ENCODE measurements at regions not wholly inside any gene's neighbourhood (a gene's known extent, or its start where the extent isn't known, plus 50 kb on each side); places are given as distances from the start of the nearest gene placed in this dataset.

DNA sequence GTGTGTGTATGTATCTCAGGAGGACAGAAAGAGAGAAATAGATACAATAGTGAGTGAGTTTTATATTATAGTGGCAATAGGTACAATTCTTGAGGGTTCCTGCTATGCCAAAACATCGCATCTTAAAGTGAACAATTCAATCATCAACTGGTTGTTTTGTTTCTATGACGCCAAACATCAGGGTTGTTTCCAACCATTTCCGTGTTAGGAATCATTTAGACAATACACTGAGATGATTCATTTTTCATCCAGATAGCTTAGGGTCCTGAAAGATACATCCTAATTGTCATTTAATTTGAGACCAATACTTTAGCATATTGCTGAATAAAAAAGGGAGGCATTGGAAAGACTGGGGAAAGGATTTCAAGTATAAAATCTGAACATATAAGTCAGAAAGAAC, 472.2 kb downstream of the MCTP2 start:
- DNase-seq: no peak
- no peaks in the 10 kb centered on the region for H3K4me1 ChIP-seq (ENCODE audit: insufficient read depth, low read length)
- Mint-ChIP-seq H3K4me1 (no peaks in the 10 kb centered on the region), H3K27ac (no peak overlapping the region), H3K4me3 (no peak overlapping the region), H3K9me3 (peaks cover 0 to 10% (median 3%) of the 10 kb centered on the region in 8 donors), H3K27me3 (peaks cover 3 to 5% of the 10 kb centered on the region in 2 donors), H3K36me3 (no peaks in the 10 kb centered on the region)
- no peaks in the 10 kb centered on the region for H3K27me3 ChIP-seq (ENCODE audit: insufficient read depth, low read length)
- no peaks in the 10 kb centered on the region for H3K9me3 ChIP-seq (ENCODE audit: control insufficient read depth in 1 of 2, low read length in 2 of 2)
- H3K27ac ChIP-seq (ENCODE audit: low read depth, low read length): no peak overlapping the region
- H3K36me3 ChIP-seq (ENCODE audit: insufficient read depth, low read length): no peaks in the 10 kb centered on the region
- CTCF ChIA-PET (ENCODE audit: partially characterized antibody): no interaction called here
- intact Hi-C loops (cut with micrococcal nuclease): no loop called here
- H3K4me3 ChIP-seq (ENCODE audit: low read length in 2 of 2): no peak overlapping the region
- POLR2A ChIA-PET (ENCODE audit: partially characterized antibody): no interaction called here

- Histone ChIP-seq H3K36me3 (ENCODE audit: insufficient read depth, low read length) (no peaks in the 10 kb centered on the region), H3K4me3 (ENCODE audit: low read length in 2 of 2) (no peak overlapping the region), H3K9me3 (ENCODE audit: control insufficient read depth in 1 of 2, low read length in 2 of 2) (no peaks in the 10 kb centered on the region), H3K4me1 (ENCODE audit: insufficient read depth, low read length) (no peaks in the 10 kb centered on the region), H3K27ac (ENCODE audit: low read depth, low read length) (no peak overlapping the region), H3K27me3 (ENCODE audit: insufficient read depth, low read length) (no peaks in the 10 kb centered on the region)
- CTCF ChIA-PET (ENCODE audit: partially characterized antibody): no interaction called here
- Mint-ChIP-seq H3K4me3 (no peak overlapping the region), H3K9me3 (peaks cover 0 to 10% (median 3%) of the 10 kb centered on the region in 8 donors), H3K36me3 (no peaks in the 10 kb centered on the region), H3K4me1 (no peaks in the 10 kb centered on the region), H3K27me3 (peaks cover 3 to 5% of the 10 kb centered on the region in 2 donors), H3K27ac (no peak overlapping the region)
- POLR2A ChIA-PET (ENCODE audit: partially characterized antibody): no interaction called here
- intact Hi-C loops (cut with micrococcal nuclease): no loop called here
- no peak for DNase-seq
Observed at GRCh38 chr15:94704421-94704820, 473.1 kb downstream of the MCTP2 start.

GRCh38 chr15:94704946-94705345, 473.6 kb downstream of the MCTP2 start:
- H3K4me1 ChIP-seq (ENCODE audit: insufficient read depth, low read length): no peaks in the 10 kb centered on the region
- POLR2A ChIA-PET (ENCODE audit: partially characterized antibody): no interaction called here
- CTCF ChIA-PET (ENCODE audit: partially characterized antibody): no interaction called here
- H3K4me1 Mint-ChIP-seq: no peaks in the 10 kb centered on the region
- intact Hi-C loops (cut with micrococcal nuclease): no loop called here
- H3K36me3 ChIP-seq (ENCODE audit: insufficient read depth, low read length): no peaks in the 10 kb centered on the region
- H3K27me3 Mint-ChIP-seq: peaks cover 3 to 5% of the 10 kb centered on the region in 2 donors
- H3K27ac ChIP-seq (ENCODE audit: low read depth, low read length): no peak overlapping the region
- no peaks in the 10 kb centered on the region for H3K27me3 ChIP-seq (ENCODE audit: insufficient read depth, low read length)
- peaks cover 0 to 10% (median 3%) of the 10 kb centered on the region in 8 donors for H3K9me3 Mint-ChIP-seq
- H3K36me3 Mint-ChIP-seq: no peaks in the 10 kb centered on the region
- DNase-seq: no peak
- H3K27ac Mint-ChIP-seq: no peak overlapping the region
- no peak overlapping the region for H3K4me3 Mint-ChIP-seq
- no peaks in the 10 kb centered on the region for H3K9me3 ChIP-seq (ENCODE audit: control insufficient read depth in 1 of 2, low read length in 2 of 2)
- H3K4me3 ChIP-seq (ENCODE audit: low read length in 2 of 2): no peak overlapping the region

GRCh38 chr15:94709319-94709718, 478.0 kb downstream of the MCTP2 start:
- Histone ChIP-seq H3K4me3 (ENCODE audit: low read length in 2 of 2) (no peak overlapping the region), H3K36me3 (ENCODE audit: insufficient read depth, low read length) (no peaks in the 10 kb centered on the region), H3K9me3 (ENCODE audit: control insufficient read depth in 1 of 2, low read length in 2 of 2) (no peaks in the 10 kb centered on the region), H3K27me3 (ENCODE audit: insufficient read depth, low read length) (no peaks in the 10 kb centered on the region), H3K27ac (ENCODE audit: low read depth, low read length) (no peak overlapping the region), H3K4me1 (ENCODE audit: insufficient read depth, low read length) (no peaks in the 10 kb centered on the region)
- Mint-ChIP-seq H3K9me3 (peaks cover 0 to 9% (median 2%) of the 10 kb centered on the region in 8 donors), H3K36me3 (no peaks in the 10 kb centered on the region), H3K4me3 (no peak overlapping the region), H3K27ac (no peak overlapping the region), H3K4me1 (no peaks in the 10 kb centered on the region), H3K27me3 (peaks cover 0 to 2% of the 10 kb centered on the region in 2 donors)
- CTCF ChIA-PET (ENCODE audit: partially characterized antibody): no interaction called here
- DNase-seq: no peak
- intact Hi-C loops (cut with micrococcal nuclease): no loop called here
- POLR2A ChIA-PET (ENCODE audit: partially characterized antibody): no interaction called here

DNA sequence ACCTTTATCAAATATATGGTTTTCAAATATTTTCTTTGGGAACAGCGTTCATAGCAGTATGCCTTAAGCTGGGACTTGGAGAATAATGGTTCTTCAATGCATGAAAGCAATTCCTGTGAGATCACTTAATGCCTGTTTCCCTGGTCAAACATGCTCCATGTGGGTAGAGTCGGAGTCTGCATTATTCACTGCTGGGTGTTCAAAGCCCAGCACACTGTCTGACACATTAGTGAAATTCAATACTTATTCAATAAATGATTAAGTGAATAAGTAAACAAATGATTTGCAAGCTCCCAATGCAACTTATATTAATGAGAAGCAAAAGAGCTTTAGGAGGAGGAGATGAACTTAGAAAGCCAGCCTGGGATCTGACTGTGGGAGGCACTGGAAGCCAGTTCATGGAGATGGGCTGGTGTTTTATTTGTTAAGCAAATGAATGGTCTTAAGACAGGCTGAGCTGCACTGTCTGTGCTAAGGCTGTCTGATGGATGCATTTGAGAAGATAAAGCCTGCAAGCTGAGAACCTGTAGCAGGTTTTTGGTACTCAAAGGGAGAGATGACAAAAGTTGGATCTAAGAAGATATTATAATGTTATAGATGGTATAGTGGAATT, 490.8 kb downstream of the MCTP2 start:
- H3K27me3 ChIP-seq (ENCODE audit: insufficient read depth, low read length): no peaks in the 10 kb centered on the region
- H3K4me3 ChIP-seq (ENCODE audit: low read length in 2 of 2): no peak overlapping the region
- H3K4me3 Mint-ChIP-seq: no peak overlapping the region
- no peaks in the 10 kb centered on the region for H3K36me3 Mint-ChIP-seq
- CTCF ChIA-PET (ENCODE audit: partially characterized antibody): no interaction called here
- no peak for DNase-seq
- POLR2A ChIA-PET (ENCODE audit: partially characterized antibody): no interaction called here
- no peaks in the 10 kb centered on the region for H3K4me1 ChIP-seq (ENCODE audit: insufficient read depth, low read length)
- H3K27me3 Mint-ChIP-seq: peaks cover 0 to 5% of the 10 kb centered on the region in 2 donors
- no peaks in the 10 kb centered on the region for H3K4me1 Mint-ChIP-seq
- H3K27ac Mint-ChIP-seq: no peak overlapping the region
- H3K36me3 ChIP-seq (ENCODE audit: insufficient read depth, low read length): no peaks in the 10 kb centered on the region
- H3K27ac ChIP-seq (ENCODE audit: low read depth, low read length): no peak overlapping the region
- H3K9me3 Mint-ChIP-seq: peaks cover 0 to 5% (median 0%) of the 10 kb centered on the region in 8 donors
- no peaks in the 10 kb centered on the region for H3K9me3 ChIP-seq (ENCODE audit: control insufficient read depth in 1 of 2, low read length in 2 of 2)
- intact Hi-C loops (cut with micrococcal nuclease): no loop called here

GRCh38 chr15:94723801-94724200, 492.4 kb downstream of the MCTP2 start:
- Mint-ChIP-seq H3K27me3 (peaks cover 0 to 4% of the 10 kb centered on the region in 2 donors), H3K4me3 (no peak overlapping the region), H3K36me3 (no peaks in the 10 kb centered on the region), H3K9me3 (peaks cover 0 to 5% (median 0%) of the 10 kb centered on the region in 8 donors), H3K4me1 (no peaks in the 10 kb centered on the region), H3K27ac (no peak overlapping the region)
- Histone ChIP-seq H3K4me1 (ENCODE audit: insufficient read depth, low read length) (no peaks in the 10 kb centered on the region), H3K27me3 (ENCODE audit: insufficient read depth, low read length) (no peaks in the 10 kb centered on the region), H3K36me3 (ENCODE audit: insufficient read depth, low read length) (no peaks in the 10 kb centered on the region), H3K4me3 (ENCODE audit: low read length in 2 of 2) (no peak overlapping the region), H3K9me3 (ENCODE audit: control insufficient read depth in 1 of 2, low read length in 2 of 2) (no peaks in the 10 kb centered on the region), H3K27ac (ENCODE audit: low read depth, low read length) (no peak overlapping the region)
- ChIA-PET CTCF (ENCODE audit: partially characterized antibody) (no interaction called here), POLR2A (ENCODE audit: partially characterized antibody) (no interaction called here)
- DNase-seq: no peak
- intact Hi-C loops (cut with micrococcal nuclease): no loop called here

DNA sequence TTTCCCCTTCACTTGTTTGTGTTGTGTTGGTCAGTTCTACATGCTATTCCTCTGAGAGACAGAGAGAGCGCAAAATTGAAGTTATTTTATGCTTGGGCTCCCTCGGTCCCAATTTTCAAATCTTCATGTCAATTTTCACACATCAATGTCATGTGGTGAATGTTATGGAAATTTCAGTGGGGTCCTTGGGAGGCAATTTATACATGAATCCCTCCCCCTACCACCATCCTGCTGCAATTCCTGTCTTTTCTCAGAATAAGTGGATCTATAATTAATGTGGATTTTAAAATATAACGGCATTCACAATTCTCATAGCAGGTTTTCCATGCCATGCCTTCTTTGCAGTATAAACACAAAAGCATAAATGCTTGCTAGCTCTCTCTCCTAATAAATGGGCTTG, 499.9 kb downstream of the MCTP2 start:
- no peaks in the 10 kb centered on the region for H3K9me3 ChIP-seq (ENCODE audit: control insufficient read depth in 1 of 2, low read length in 2 of 2)
- intact Hi-C loops (cut with micrococcal nuclease): no loop called here
- H3K36me3 ChIP-seq (ENCODE audit: insufficient read depth, low read length): no peaks in the 10 kb centered on the region
- no peaks in the 10 kb centered on the region for H3K27me3 ChIP-seq (ENCODE audit: insufficient read depth, low read length)
- H3K27ac ChIP-seq (ENCODE audit: low read depth, low read length): no peak overlapping the region
- H3K4me1 Mint-ChIP-seq: no peaks in the 10 kb centered on the region
- ChIA-PET CTCF (ENCODE audit: partially characterized antibody) (no interaction called here), POLR2A (ENCODE audit: partially characterized antibody) (no interaction called here)
- H3K36me3 Mint-ChIP-seq: no peaks in the 10 kb centered on the region
- no peak overlapping the region for H3K27ac Mint-ChIP-seq
- no peaks in the 10 kb centered on the region for H3K4me1 ChIP-seq (ENCODE audit: insufficient read depth, low read length)
- H3K4me3 ChIP-seq (ENCODE audit: low read length in 2 of 2): no peak overlapping the region
- no peaks in the 10 kb centered on the region for H3K9me3 Mint-ChIP-seq
- no peak for DNase-seq
- H3K27me3 Mint-ChIP-seq: peaks cover 0 to 2% of the 10 kb centered on the region in 2 donors
- no peak overlapping the region for H3K4me3 Mint-ChIP-seq

- H3K4me3 Mint-ChIP-seq: no peak overlapping the region
- no peaks in the 10 kb centered on the region for H3K36me3 Mint-ChIP-seq
- H3K4me3 ChIP-seq (ENCODE audit: low read length in 2 of 2): no peak overlapping the region
- H3K36me3 ChIP-seq (ENCODE audit: insufficient read depth, low read length): no peaks in the 10 kb centered on the region
- POLR2A ChIA-PET (ENCODE audit: partially characterized antibody): no interaction called here
- CTCF ChIA-PET (ENCODE audit: partially characterized antibody): no interaction called here
- H3K9me3 ChIP-seq (ENCODE audit: control insufficient read depth in 1 of 2, low read length in 2 of 2): no peaks in the 10 kb centered on the region
- H3K27me3 ChIP-seq (ENCODE audit: insufficient read depth, low read length): no peaks in the 10 kb centered on the region
- DNase-seq: no peak
- no peaks in the 10 kb centered on the region for H3K4me1 Mint-ChIP-seq
- no peaks in the 10 kb centered on the region for H3K4me1 ChIP-seq (ENCODE audit: insufficient read depth, low read length)
- H3K27me3 Mint-ChIP-seq: peaks cover 0 to 2% of the 10 kb centered on the region in 2 donors
- H3K27ac Mint-ChIP-seq: no peak overlapping the region
- no peaks in the 10 kb centered on the region for H3K9me3 Mint-ChIP-seq
- H3K27ac ChIP-seq (ENCODE audit: low read depth, low read length): no peak overlapping the region
- intact Hi-C loops (cut with micrococcal nuclease): no loop called here
Observed at GRCh38 chr15:94734460-94734859, 503.1 kb downstream of the MCTP2 start.

All from CD4-positive, alpha-beta memory T cell (primary cell).